ENCODE measurements at regions not wholly inside any gene's neighbourhood (a gene's known extent, or its start where the extent isn't known, plus 50 kb on each side); places are given as distances from the start of the nearest gene placed in this dataset.
"Not testable (repeated sequence)": the region's sequence is repeated elsewhere in the genome, so short reads cannot be mapped to it uniquely, and the experiment has no call there.

DNA sequence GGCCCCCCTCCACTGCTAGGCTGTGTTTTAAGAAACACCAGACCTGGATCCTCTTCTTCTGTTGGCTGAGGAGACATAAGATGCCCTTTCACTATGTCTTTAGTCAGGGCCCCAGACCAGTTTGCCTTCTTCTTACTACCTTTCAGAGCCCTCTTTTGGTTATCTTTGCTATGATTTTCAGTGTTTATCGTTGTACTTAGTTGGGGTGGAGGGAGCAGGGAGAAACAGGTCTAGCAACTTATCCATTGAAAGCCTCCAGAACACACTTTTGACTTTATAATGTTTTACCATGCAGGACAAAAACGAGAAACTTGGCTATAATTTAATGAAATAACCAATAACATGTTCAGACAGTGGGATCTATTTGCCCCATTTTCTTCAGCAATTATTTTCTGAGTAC is 525.2 kb downstream of the TNS3 start:
- DNase-seq = no peak
- no peak overlapping the region for H3K4me3 Mint-ChIP-seq
- H3K27ac Mint-ChIP-seq = no peak overlapping the region
- no CpG with 5 or more reads among the region's 2 CpGs for WGBS (ENCODE audit: insufficient coverage)
- no peaks in the 10 kb centered on the region for H3K36me3 ChIP-seq (replicated peaks in 1 of 2; ENCODE audit: control extremely low read depth in 1 of 2, control insufficient read depth in 1 of 2, extremely low read depth in 1 of 2, insufficient read depth in 2 of 2, low read length in 1 of 2)
- no peak overlapping the region for H2AFZ ChIP-seq (ENCODE audit: insufficient read depth, low read depth, low read length, poor library complexity, severe bottlenecking)
- ChIA-PET CTCF (no interaction called here), POLR2A (no interaction called here)
- no peaks in the 10 kb centered on the region for H3K4me1 ChIP-seq (ENCODE audit: control insufficient read depth in 2 of 2, insufficient read depth in 2 of 2, low read length in 2 of 2)
- TF ChIP-seq EZH2 (IDR thresholded peaks at IDR 0.05; ENCODE audit: borderline replicate concordance, insufficient read depth, low read depth, low read length, poor library complexity, severe bottlenecking) = no peak
- TF ChIP-seq, protein P1, sequence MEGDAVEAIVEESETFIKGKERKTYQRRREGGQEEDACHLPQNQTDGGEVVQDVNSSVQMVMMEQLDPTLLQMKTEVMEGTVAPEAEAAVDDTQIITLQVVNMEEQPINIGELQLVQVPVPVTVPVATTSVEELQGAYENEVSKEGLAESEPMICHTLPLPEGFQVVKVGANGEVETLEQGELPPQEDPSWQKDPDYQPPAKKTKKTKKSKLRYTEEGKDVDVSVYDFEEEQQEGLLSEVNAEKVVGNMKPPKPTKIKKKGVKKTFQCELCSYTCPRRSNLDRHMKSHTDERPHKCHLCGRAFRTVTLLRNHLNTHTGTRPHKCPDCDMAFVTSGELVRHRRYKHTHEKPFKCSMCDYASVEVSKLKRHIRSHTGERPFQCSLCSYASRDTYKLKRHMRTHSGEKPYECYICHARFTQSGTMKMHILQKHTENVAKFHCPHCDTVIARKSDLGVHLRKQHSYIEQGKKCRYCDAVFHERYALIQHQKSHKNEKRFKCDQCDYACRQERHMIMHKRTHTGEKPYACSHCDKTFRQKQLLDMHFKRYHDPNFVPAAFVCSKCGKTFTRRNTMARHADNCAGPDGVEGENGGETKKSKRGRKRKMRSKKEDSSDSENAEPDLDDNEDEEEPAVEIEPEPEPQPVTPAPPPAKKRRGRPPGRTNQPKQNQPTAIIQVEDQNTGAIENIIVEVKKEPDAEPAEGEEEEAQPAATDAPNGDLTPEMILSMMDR (IDR thresholded peaks at IDR 0.05) = no peak
- no peaks in the 10 kb centered on the region for H3K4me1 Mint-ChIP-seq
- intact Hi-C loops (cut with micrococcal nuclease) = no loop called here
- no peak overlapping the region for H3K4me2 ChIP-seq (replicated peaks; ENCODE audit: low read depth, low read length, poor library complexity, severe bottlenecking)
- no peaks in the 10 kb centered on the region for H3K79me2 ChIP-seq (ENCODE audit: control insufficient read depth, insufficient read depth, low read length)
- no peaks in the 10 kb centered on the region for H4K20me1 ChIP-seq (ENCODE audit: control insufficient read depth, insufficient read depth, low read length, poor library complexity, severe bottlenecking)
- peaks cover 0 to 2% (median 0%) of the 10 kb centered on the region in 4 experiments for H3K27me3 ChIP-seq (replicated peaks in 1 of 4; ENCODE audit: control extremely low read depth in 1 of 4, control insufficient read depth in 3 of 4, insufficient read depth in 4 of 4, low read length in 3 of 4)
- no peak for ATAC-seq (ENCODE audit: low read depth)
- peaks cover 0 to 5% (median 0%) of the 10 kb centered on the region in 3 donors for H3K9me3 ChIP-seq (ENCODE audit: control extremely low read depth in 1 of 3, control insufficient read depth in 2 of 3, insufficient read depth in 1 of 3, low read length in 2 of 3)
- no peaks in the 10 kb centered on the region for H3K9me3 Mint-ChIP-seq (ENCODE audit: insufficient read depth)
- no peak overlapping the region for H3K4me3 ChIP-seq (ENCODE audit: control extremely low read depth in 1 of 5, extremely low read depth in 1 of 5, insufficient read depth in 1 of 5, low read depth in 2 of 5, low read length in 4 of 5)
- no peak overlapping the region for H3K9ac ChIP-seq (ENCODE audit: low read length)
- no peak overlapping the region for H3K27ac ChIP-seq (ENCODE audit: low read length in 2 of 2)
- peaks cover 29% of the 10 kb centered on the region for H3K27me3 Mint-ChIP-seq

DNA sequence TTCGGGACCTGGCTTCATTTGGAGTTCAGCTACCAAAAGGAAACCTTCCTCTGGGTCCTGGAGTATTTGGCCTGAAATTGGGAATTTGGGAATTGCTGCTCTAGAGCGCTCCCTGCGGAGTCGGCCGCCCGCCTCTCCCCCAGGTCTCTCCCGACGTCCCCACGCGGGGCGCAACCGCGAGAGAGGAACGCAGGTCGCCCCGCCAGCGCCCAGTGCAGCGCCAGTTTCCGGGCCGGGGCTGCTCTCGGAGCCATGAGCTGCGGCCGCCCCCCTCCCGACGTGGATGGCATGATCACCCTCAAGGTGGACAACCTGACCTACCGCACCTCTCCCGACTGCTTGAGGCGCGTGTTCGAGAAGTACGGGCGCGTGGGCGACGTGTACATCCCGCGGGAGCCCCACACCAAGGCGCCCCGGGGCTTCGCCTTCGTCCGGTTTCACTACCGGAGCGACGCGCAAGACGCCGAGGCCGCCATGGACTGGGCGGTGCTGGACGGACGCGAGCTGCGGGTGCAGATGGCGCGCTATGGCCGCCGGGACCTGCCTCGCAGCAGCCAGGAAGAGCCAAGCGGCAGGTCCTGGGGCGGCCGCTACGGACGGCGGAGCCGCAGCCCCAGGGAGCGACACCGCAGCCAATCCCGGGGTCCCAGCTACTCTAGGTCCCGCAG is 529.2 kb downstream of the TNS3 start:
- POLR2A ChIA-PET; H3K9ac ChIP-seq (ENCODE audit: low read length); H3K27me3 ChIP-seq (replicated peaks in 1 of 4; ENCODE audit: control extremely low read depth in 1 of 4, control insufficient read depth in 3 of 4, insufficient read depth in 4 of 4, low read length in 3 of 4); intact Hi-C loops (cut with micrococcal nuclease); H3K36me3 ChIP-seq (replicated peaks in 1 of 2; ENCODE audit: control extremely low read depth in 1 of 2, control insufficient read depth in 1 of 2, extremely low read depth in 1 of 2, insufficient read depth in 2 of 2, low read length in 1 of 2); H4K20me1 ChIP-seq (ENCODE audit: control insufficient read depth, insufficient read depth, low read length, poor library complexity, severe bottlenecking); H3K4me1 Mint-ChIP-seq; H3K4me2 ChIP-seq (replicated peaks; ENCODE audit: low read depth, low read length, poor library complexity, severe bottlenecking); ATAC-seq (ENCODE audit: low read depth); H2AFZ ChIP-seq (ENCODE audit: insufficient read depth, low read depth, low read length, poor library complexity, severe bottlenecking); H3K27ac Mint-ChIP-seq; H3K4me1 ChIP-seq (ENCODE audit: control insufficient read depth in 2 of 2, insufficient read depth in 2 of 2, low read length in 2 of 2); CTCF ChIA-PET; H3K27ac ChIP-seq (ENCODE audit: low read length in 2 of 2); DNase-seq; H3K4me3 Mint-ChIP-seq; H3K4me3 ChIP-seq (ENCODE audit: control extremely low read depth in 1 of 5, extremely low read depth in 1 of 5, insufficient read depth in 1 of 5, low read depth in 2 of 5, low read length in 4 of 5); H3K9me3 Mint-ChIP-seq (ENCODE audit: insufficient read depth); H3K9me3 ChIP-seq (ENCODE audit: control extremely low read depth in 1 of 3, control insufficient read depth in 2 of 3, insufficient read depth in 1 of 3, low read length in 2 of 3); H3K79me2 ChIP-seq (ENCODE audit: control insufficient read depth, insufficient read depth, low read length): not testable (repeated sequence)
- WGBS (ENCODE audit: insufficient coverage) = 54% methylated on average over 70 of the region's 70 CpGs
- H3K27me3 Mint-ChIP-seq = peaks cover 25% of the 10 kb centered on the region
